ENCODE measurements at regions not wholly inside any gene's neighbourhood (a gene's known extent, or its start where the extent isn't known, plus 50 kb on each side); places are given as distances from the start of the nearest gene placed in this dataset.

- TF ChIP-seq, protein P1, sequence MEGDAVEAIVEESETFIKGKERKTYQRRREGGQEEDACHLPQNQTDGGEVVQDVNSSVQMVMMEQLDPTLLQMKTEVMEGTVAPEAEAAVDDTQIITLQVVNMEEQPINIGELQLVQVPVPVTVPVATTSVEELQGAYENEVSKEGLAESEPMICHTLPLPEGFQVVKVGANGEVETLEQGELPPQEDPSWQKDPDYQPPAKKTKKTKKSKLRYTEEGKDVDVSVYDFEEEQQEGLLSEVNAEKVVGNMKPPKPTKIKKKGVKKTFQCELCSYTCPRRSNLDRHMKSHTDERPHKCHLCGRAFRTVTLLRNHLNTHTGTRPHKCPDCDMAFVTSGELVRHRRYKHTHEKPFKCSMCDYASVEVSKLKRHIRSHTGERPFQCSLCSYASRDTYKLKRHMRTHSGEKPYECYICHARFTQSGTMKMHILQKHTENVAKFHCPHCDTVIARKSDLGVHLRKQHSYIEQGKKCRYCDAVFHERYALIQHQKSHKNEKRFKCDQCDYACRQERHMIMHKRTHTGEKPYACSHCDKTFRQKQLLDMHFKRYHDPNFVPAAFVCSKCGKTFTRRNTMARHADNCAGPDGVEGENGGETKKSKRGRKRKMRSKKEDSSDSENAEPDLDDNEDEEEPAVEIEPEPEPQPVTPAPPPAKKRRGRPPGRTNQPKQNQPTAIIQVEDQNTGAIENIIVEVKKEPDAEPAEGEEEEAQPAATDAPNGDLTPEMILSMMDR (IDR thresholded peaks at IDR 0.05; ENCODE audit: borderline replicate concordance): no peak
- no peaks in the 10 kb centered on the region for H3K36me3 ChIP-seq
- peaks cover 6% of the 10 kb centered on the region for H3K4me1 ChIP-seq
- intact Hi-C loops (cut with micrococcal nuclease): no loop called here
- H3K27ac ChIP-seq (replicated peaks): no peak overlapping the region
- H3K9me3 ChIP-seq (replicated peaks): peaks cover 5% of the 10 kb centered on the region
- peaks cover 26% of the 10 kb centered on the region for H3K27me3 ChIP-seq (ENCODE audit: low read depth)
- no peak for DNase-seq
- peak overlapping the region; percentile 54 for H3K4me3 ChIP-seq
Measured at GRCh38 chr7:54888734-54889082, 129.7 kb upstream of the SEC61G start.

- Histone ChIP-seq H3K4me1 (no peaks in the 10 kb centered on the region), H3K36me3 (no peaks in the 10 kb centered on the region), H3K4me3 (no peak overlapping the region), H3K27ac (replicated peaks) (peak overlapping the region; percentile 50), H3K9me3 (replicated peaks) (no peaks in the 10 kb centered on the region), H3K27me3 (ENCODE audit: low read depth) (no peaks in the 10 kb centered on the region)
- TF ChIP-seq, protein P1 (IDR thresholded peaks at IDR 0.05; ENCODE audit: borderline replicate concordance): no peak
- intact Hi-C loops (cut with micrococcal nuclease): no loop called here
- no peak for DNase-seq
Measured at GRCh38 chr7:54897891-54898290, 120.9 kb upstream of the EGFR start.

GRCh38 chr7:54898659-54899340, 120.0 kb upstream of the EGFR start:
- TF ChIP-seq, protein P1 (IDR thresholded peaks at IDR 0.05; ENCODE audit: borderline replicate concordance): no peak
- no peak overlapping the region for H3K4me3 ChIP-seq
- H3K27ac ChIP-seq (replicated peaks): peak overlapping the region; percentile 50
- H3K36me3 ChIP-seq: no peaks in the 10 kb centered on the region
- no peaks in the 10 kb centered on the region for H3K27me3 ChIP-seq (ENCODE audit: low read depth)
- no peaks in the 10 kb centered on the region for H3K9me3 ChIP-seq (replicated peaks)
- no peak for DNase-seq
- no peaks in the 10 kb centered on the region for H3K4me1 ChIP-seq
- intact Hi-C loops (cut with micrococcal nuclease): no loop called here

- TF ChIP-seq, protein P1 (IDR thresholded peaks at IDR 0.05; ENCODE audit: borderline replicate concordance): no peak
- intact Hi-C loops (cut with micrococcal nuclease): no loop called here
- no peak overlapping the region for H3K27ac ChIP-seq (replicated peaks)
- no peaks in the 10 kb centered on the region for H3K36me3 ChIP-seq
- H3K4me1 ChIP-seq: no peaks in the 10 kb centered on the region
- H3K27me3 ChIP-seq (ENCODE audit: low read depth): no peaks in the 10 kb centered on the region
- no peaks in the 10 kb centered on the region for H3K9me3 ChIP-seq (replicated peaks)
- H3K4me3 ChIP-seq: no peak overlapping the region
- DNase-seq: no peak
Measured at GRCh38 chr7:54901840-54902239, 117.0 kb upstream of the EGFR start.

- no peak for DNase-seq
- H3K4me1 ChIP-seq: no peaks in the 10 kb centered on the region
- TF ChIP-seq, protein P1 (IDR thresholded peaks at IDR 0.05; ENCODE audit: borderline replicate concordance): no peak
- peaks cover 1% of the 10 kb centered on the region for H3K9me3 ChIP-seq (replicated peaks)
- intact Hi-C loops (cut with micrococcal nuclease): no loop called here
- peak overlapping the region; percentile 54 for H3K27ac ChIP-seq (replicated peaks)
- H3K36me3 ChIP-seq: no peaks in the 10 kb centered on the region
- H3K27me3 ChIP-seq (ENCODE audit: low read depth): no peaks in the 10 kb centered on the region
- no peak overlapping the region for H3K4me3 ChIP-seq
Measured at GRCh38 chr7:54904130-54904529, 114.7 kb upstream of the EGFR start.
